ENCODE measurements at regions not wholly inside any gene's neighbourhood (a gene's known extent, or its start where the extent isn't known, plus 50 kb on each side); places are given as distances from the start of the nearest gene placed in this dataset.

DNA sequence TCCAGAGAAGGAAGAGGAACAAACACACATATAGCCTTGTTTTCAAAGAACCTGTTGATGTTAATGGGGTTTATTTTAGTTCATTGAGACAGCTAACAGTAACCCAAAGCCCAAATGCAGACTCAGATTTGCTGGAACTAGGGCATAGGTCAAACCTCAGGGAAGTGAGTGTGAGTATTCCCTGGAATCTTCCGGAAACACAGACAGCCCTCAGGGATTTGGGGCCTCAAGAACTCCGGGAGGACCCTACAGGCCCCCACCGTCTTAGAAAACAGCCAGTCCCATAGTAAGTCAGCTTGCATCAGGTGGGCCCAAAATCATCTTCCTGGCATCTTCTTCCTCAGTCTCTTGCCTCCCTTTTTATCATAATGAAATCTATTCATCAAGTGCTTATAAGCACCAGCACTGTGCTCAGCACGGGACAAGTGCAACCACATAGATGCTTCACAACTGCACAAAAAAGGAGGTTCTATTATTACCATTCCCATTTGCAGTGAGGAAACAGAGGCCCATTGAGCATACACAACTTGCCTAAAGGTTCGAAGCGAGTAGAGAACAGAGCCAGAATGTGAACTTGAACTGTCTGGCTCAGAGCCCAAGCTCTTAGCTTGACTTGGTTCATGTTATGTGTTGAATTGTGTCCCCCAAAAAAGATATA lies 50.2 kb upstream of the BCL11A start:
- DNase-seq (ENCODE audit: low read depth) = no peak

DNA sequence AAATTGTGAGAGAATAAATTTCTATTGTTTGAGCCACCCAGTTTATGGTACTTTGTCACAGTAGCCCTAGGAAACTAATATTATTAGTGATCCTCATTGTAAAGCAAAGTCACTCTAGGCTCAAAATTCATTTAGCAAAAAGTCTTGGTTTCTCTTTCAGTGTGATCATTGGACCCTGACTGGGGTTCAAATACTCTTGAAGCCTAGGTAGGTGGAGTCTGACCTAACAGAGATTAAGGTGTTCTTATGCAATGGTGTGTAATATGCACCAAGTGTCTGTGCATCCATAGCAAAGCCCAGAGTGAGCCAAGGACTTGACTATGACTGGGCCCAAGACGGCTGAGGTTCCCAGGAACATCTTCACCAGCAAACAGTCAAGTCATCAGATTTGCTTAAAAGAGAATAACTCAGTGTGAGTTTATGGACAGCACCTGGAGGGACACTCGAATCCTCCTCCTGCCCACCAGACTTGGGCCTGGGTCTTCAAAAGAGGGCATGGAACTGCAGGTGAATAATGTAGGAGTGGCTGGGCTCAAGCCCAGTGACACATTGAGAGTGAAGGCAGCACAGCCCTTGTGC lies 51.1 kb upstream of the BCL11A start:
- DNase-seq (ENCODE audit: low read depth) = no peak

DNA sequence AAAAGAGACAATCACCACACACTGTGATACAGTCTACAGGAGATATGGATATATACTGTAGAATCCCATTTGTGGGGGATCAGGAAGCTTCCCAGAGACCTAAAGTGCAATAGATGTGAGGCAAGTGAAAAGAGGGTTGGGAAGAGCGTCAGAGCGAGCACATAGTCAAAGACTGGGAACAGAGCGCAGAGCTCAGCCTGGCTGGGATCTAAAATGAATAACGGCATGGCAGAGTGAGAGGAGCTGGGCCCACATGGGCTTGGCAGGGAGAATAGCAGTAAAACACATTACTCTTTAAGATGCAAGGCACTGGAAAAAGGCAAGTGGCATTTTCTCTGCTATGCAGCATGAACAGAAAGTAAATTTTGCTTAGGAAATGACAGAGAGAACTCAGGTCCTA lies 52.4 kb upstream of the BCL11A start:
- no peak for DNase-seq (ENCODE audit: low read depth)

DNA sequence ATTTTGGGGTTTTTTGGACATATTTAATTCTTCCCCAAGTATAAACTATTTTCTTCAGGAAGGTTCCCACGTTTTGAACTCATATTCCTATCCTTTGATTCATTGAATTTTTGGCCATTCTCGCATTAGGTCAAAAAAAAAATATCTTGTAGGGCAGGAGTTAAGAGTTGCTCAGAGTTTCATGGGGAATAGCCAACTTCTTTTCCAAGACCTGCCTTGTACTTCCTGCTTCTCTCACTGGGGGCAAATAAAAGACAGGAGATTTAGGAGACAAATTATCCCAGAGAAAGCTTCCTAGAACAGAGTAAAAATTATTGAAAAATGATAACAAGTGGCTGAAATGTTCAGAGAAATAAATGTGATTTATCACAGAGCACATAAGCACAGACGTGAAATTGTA lies 55.2 kb upstream of the BCL11A start:
- no peak for DNase-seq (ENCODE audit: low read depth)

DNA sequence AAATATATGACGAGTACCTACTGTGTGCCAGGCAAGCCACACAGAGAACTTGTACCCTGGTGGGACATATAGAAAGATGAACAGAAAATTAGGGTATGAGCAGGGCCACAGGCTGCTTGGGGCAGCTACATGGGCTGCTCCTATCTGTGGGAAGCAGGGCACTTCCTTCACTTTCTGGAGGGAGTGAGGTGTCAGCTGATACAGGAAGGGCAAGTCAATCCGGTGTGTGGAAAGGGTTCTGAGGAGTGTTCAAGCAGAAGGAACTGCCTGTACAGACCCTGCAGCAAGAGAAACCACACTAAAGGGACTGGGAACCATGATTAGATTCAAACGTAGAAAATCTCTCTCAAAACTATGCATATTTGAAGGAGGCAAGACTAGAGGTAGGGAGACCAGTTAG lies 58.6 kb upstream of the BCL11A start:
- no peak for DNase-seq (ENCODE audit: low read depth)

DNA sequence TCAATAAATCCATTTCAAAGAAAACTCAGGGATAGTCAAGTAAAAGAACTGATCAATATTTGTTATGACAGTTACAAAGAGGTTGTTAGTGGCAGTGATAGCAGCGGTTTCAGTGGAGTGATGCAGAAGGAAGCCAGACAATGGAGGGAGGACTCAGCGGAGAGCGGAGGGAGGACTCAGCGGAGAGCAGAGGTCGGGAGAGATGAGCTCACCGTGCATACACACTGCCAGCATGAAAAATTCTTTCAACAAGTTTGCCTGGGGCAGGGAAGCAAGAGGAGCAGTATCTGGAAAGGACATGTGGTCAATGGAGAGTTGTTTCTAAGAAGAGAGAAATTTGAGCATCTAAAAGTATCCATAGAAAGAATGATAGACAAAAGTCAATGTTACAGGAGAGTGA lies 60.9 kb upstream of the BCL11A start:
- no peak for DNase-seq (ENCODE audit: low read depth)

DNA sequence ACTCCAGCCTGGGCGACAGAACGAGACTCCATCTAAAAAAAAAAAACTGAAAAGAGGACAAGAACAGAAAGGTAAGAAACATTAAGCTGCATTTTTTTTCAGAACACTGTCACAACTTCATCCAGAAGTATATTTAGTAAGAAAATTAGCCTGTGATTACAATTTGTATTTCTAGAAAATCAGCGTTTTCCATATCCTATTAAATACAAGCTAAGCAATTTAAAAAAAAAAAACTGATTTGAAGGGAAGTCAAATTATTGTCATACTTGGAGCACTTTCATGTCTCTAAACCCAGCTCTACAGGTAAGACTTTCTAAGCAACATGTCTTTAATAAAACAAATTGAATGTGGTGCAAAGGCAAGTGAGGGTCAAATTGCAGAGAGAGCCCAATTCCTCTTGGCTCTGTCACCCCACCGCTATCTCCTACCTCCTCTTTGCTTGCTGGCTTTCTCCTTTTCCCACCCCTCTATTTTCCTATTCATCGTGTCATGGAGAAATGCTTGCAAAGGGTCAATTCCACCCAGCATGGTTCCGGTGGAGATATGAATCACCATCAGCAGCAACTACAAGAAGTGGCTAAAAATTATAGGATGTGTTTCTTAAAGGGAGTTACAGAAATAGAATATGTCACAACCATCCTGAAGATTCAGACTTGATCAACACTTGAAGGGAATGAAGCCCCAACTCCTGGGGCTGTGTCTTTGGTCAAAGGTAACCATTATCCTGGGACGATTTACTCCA lies 68.4 kb upstream of the BCL11A start:
- DNase-seq (ENCODE audit: low read depth) = no peak

DNA sequence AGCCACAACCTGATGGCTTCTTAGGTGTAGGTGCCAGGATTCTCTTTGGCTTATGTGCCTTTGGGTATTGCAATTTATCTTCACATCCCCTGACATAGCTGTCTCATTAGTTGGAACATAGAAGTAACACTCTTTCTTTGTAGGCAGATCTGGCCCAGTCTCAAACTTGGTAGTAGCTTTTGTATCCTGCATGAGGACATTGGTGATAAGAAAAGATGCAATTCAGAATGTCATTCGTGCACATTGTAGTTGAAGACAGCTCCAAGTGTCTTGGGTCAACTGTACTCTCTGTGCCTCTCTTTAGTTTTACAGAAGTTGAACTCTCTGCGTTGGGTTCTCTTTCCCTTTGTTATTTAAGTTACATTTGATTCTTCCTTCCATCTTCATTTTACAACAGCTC lies 69.6 kb upstream of the BCL11A start:
- DNase-seq (ENCODE audit: low read depth) = no peak

DNA sequence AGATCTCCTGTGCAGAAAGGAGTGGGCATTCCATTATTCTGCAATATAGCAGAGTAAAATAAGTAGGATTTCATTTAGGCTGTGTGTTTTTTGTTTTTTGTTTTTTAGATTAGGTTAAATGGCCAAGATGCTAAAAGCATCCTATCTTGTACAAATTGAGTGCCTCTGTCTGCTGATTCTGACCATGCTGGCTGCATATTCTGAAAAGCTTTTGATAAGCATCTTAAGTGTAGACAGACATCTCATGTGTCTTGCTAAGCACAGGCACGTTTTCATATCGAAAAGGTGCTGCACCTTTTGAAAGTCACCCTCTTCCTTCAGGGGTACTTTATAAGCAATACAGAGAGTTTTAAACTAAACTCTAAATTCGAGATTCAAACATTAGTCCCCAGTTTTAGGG lies 74.0 kb upstream of the BCL11A start:
- DNase-seq (ENCODE audit: low read depth) = no peak

DNA sequence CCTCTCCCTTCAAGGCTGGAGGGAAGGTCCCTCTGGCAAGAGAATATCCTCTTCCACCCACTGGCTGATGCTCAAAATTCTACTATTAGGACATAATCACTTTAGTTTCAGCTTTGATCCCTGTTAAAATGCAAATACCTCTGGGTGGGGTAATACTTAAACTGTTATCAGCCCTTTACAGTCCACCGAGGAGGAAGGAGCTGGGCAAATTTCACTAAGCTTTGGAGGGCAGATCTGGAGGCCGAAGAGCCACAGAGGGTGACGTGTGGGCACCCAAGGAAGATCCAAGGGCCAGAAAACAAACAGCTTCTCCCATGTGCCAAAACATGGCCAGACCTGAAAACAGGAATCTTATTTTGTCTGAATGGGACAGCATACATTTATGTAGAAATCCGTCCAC lies 74.6 kb upstream of the BCL11A start:
- DNase-seq (ENCODE audit: low read depth) = no peak

DNA sequence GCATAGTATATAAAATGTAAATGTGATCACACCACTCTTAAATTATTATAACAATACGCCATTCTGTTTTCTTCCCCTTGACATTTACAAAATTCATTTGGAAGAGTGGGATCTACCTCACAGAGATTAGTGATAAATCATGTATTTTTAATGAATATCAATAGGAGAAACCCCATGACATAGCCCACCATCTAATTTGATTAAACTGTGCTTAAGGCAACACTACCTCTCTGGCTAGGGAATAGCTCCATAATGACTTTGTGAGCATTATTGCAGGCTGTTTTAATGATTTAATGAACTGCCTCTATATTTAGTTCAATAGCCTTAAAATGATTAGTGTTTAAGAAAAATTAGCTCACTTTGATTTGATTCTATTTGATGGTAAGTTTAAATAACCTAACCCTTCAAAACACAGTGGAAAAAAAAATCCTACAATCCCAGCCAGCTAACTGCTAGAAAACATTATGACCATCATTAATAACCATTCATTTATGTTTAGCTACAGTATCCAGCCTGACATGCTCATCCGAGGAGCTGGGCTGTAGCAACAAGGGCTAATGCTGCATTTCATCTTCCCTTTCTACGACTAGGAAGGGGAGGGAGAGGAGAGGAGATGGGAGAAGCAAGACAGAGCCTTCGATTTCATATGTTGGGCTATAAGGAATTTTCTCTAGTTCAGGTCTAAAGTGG lies 75.3 kb upstream of the BCL11A start:
- DNase-seq (ENCODE audit: low read depth) = no peak

DNA sequence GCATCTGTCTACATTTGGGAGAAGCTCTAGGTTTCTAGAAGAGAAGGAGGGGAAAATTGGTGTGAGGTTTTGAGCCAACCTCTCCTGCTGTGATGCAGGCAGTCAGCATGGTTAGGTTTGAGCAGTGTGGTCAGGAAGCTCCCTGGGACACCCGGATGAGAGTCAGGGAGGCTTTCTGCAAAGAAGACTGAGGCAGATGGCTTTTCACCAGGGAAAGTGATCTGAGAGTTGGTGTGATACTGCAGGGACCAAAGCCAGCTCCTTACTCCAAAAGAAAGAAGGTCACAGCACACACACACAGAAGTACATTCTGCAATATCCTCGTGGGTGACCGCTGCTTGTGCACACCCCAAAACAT lies 75.8 kb upstream of the BCL11A start:
- no peak for DNase-seq (ENCODE audit: low read depth)

DNA sequence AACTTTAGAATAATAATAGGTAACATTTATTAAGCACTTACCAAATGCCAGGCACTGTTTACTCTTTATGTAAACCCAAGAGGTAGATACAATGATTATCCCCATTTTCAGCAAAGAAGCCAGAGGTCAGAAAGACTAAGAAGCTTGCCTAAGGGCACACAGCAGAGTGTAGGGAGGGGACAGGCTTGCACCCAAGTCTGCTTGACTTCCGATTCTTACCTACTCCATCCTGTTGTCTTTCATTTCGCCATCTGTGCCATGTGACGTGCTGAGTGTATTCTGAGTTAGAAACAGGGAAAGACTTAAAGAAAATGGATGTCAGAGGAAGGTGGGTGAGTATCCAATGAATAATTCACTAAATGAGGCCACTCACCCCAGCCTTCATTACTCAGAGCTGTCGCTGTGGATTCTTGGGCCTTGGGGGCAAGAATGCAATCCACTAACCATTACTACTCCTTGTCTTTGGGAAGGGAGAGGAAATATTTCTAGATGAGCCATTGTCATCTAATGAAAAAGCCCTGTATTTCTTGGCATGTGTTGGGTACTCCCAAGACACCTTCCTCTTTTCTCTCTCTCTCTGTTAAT lies 76.4 kb upstream of the BCL11A start:
- no peak for DNase-seq (ENCODE audit: low read depth)

DNA sequence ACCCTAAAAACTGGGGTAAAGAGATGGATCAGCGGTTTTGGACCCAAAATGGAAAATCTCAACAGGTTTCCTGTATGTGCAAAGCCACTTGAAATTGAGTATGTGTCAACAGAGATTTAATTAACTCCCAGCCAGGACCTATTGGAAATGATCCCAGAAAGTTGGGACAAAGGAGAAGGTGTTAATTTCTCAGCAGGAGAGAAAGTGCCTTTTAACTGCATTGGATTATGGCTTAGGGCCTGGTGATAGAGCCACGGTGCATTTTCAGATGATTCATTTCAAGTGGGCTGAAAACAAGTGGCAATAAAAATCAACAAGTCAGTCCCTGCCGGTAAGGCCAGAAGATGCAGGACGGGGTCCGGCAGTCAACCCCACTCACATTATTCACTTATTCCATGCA lies 80.2 kb upstream of the BCL11A start:
- no peak for DNase-seq (ENCODE audit: low read depth)

DNA sequence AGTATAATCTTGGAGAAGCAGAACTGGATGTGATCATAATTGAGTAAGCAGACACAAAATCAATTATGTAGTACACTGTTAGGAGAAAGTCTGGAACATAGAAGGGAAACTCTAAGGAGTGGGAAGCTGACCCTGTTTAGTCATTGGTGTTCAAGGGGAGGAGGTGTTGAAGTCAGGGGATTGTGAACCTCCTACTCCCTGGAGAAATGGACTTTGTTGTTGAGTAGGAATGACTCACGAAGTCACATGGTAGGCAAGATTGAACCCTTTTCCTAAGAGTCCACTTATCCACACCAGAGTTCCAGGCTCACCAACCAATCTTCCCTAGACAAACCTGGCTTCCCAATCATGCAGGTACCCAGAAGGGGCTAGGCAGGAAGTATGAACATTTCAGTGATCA lies 81.0 kb upstream of the BCL11A start:
- no peak for DNase-seq (ENCODE audit: low read depth)

DNA sequence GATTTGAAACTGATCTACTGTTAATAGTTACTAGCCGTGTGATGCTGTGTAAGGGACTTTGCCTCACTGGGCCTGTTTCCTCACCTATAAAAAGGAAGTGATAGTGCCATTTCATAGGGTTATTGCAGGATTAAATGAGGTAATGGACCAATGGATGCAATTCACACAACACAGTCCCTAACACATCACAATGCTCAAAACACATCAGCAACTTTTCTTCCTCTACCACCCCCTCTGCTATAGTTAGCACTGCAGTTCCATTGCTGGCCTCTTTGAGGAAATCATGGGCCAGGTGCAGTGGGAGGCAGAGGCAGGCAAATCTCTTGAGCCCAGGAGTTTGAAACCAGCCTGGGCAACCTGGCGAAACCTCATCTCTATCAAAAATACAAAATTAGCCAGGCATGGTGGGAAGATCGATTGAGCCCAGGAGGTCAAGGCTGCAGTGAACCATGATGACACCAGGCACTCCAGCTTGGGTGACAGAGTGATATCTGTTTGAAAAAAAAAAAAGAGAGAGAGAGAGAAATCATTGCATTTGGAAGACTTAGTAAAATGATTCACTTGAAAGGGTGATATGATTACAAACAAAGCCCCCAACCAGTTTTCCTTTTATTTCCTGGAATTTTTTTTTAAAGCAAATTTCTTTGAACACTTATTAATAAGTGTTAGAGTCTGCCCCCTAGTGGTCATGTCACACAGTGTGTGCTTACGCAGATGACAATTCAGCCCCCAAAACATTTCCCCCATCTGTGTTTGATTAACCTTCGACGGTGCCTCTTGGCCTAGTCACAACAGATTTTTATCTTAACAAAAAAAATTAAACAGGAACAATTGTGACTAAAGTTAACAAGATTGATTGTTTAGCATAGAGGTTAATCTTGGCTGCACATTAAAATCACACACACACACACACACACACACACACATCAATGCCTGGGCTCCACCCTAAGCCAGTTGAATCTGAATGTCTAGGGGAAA lies 88.6 kb upstream of the BCL11A start:
- DNase-seq (ENCODE audit: low read depth) = no peak

DNA sequence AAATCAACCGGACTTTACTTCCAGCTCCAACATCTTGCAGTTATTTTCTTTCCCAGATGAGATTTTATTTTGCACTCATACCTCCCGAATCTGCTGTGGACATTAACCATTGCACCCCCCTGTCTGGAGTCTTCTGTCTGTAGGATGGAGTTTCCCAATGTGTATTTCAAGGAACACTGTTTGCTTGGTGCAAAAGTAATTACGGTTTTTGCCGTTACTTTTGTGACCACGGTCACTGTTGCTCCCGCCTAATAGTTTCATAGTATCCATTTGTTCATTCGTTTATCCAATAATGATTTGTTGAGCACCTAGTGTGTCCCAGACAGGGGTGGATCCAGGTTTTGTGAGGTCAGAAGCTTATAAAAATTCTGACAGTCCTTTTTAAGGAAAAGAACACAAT lies 90.3 kb upstream of the BCL11A start:
- no peak for DNase-seq (ENCODE audit: low read depth)

DNA sequence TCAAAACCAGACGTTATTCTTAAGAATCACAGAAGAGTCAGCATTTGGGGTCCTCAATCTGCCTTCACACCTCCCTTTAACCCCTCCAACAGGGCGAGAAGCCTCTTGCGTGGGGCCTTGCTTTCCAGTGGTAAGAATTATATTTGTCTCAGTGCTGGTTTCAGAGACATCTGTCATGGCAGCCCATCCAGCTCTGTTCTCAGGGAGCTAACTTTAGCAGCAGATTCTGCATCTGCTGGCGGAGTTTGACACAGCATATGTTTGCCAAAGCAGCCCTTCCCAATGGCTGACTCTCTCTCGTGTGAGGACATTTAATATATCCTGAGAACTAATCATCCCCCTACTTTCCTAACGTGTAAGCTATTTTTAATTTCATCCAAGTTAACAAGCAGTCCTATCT lies 91.5 kb upstream of the BCL11A start:
- DNase-seq (ENCODE audit: low read depth) = no peak

DNA sequence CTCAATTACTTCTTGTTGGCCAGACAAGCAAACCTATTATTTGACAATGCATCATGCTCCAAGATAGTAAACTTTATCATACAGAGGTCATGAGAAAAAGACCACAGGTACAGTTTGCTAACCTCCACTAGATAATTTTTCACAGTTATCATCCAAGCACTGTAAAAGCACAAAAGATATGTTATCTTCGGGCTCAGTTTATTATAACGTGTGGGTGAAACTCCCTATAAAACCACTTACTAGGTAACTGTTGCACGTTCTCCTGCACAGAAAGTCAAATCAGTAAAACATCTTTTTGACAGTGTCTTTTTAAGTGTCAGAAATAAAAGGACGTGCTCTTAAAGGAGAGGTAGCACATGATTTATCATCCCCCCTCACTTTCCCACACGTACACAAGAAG lies 94.7 kb upstream of the BCL11A start:
- DNase-seq (ENCODE audit: low read depth) = no peak

DNA sequence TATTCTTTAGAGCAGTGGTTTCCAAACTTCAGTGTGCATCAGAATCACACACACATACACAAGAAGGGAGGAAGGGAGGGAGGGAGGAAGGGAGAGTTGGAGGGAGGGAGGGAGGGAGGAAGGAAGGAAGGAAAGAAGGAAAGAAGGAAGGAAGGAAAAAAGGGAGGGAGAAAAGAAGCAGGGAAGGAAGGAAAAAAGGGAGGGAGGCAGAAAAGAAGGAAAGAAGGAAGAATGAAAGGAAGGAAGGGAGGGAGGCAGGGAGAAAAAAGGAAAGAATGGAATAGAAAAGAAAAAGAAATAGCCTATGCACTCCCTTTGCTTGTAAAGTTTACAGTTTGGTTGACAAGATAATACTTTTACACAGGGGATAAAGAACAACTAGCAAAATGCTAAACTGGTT lies 96.3 kb upstream of the BCL11A start:
- DNase-seq (ENCODE audit: low read depth) = no peak

DNA sequence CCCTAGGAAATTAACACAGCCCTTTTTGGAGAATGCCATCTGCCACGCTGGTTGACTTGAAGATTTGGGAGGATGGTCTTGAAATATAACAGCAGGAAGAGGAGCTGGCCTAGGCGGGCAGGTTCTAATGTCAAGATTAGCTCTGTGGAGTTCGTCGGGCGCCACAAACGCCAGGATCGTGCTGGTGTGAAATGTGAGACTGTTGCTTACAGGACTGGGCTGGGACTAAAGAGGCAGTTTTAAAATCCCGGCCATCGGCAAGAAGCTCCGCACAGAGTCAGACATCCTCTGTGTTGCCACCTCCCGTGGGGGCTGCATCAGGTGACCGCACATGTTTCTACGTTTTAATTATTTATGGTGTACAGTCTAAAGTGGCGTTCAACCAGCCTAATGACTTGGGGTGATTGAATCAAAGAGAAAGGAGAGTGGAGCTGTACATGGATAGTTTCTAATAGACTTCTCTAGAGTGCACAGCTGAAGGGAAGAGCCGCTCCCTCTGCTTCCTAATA lies 99.4 kb upstream of the BCL11A start:
- DNase-seq (ENCODE audit: low read depth) = no peak
